RPMI8226 (cell line): ENCODE measurements at regions not wholly inside any gene's neighbourhood (a gene's known extent, or its start where the extent isn't known, plus 50 kb on each side); places are given as distances from the start of the nearest gene placed in this dataset.

Source experiments
- DNase-seq: peaks from one replicate; pipeline ENCODE4 v3.0.0-alpha.2; 2015

GRCh38 chr3:23665741-23666140, 140.0 kb upstream of the UBE2E1 start:
- DNase-seq, result no peak

DNA sequence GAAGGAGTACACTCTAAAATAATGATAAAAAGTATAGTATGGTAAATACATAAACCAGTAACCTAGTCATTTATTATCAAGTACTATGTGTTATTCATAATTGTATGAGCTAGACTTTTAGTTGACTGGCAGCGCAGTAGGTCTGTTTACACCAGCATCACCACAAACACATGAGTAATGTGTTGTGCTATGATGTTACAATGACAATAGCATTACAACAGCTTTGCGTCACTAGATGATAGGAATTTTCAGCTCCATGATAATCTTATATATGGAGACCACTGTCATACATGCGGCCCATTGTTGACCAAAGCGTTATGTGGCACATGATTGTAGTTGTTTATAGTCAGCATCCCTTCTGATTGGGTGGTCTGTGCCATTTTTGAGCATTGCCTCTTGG, 138.9 kb upstream of the UBE2E1 start:
- DNase-seq, result no peak

DNA sequence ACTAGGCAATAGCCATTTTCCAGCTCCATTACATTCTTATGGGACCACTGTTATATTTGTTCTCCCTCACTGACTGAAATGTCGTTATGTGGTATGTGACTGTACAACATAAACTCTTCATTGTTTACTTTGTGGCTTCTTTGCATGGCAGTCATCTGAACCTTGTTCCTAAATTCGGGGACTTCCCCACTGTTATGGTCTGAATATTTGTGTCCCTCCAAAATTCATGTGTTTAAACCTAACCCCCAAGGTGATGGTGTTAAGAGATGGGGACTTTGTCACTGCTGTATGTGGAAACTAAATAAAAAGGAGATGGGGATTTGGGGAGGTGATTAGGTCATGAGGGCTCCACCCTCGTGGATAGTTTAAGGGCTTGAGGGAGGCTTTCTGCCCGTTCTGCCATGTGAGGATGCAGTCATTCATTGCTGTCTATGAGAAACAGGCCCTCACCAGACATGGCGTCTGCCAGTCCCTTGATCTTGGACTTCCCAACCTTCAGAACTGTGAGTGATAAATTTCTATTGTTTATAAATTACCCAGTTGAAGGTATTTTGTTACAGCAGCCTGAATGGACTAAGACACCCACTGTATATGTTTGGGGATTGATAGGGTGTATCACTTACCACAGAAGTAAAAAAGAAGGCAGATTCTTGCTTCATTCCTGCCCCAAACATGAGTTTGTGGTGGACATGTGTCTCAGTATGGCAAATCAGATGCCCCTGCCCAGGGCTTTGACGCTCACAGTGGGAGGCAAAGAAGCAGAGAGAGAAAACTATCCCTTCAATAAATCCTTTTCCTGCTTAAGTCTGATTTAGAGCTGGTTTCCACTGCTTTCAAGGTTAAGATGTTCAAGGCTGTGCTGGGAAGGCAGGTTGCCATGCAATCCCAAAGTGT, 138.0 kb upstream of the UBE2E1 start:
- no peak for DNase-seq

DNA sequence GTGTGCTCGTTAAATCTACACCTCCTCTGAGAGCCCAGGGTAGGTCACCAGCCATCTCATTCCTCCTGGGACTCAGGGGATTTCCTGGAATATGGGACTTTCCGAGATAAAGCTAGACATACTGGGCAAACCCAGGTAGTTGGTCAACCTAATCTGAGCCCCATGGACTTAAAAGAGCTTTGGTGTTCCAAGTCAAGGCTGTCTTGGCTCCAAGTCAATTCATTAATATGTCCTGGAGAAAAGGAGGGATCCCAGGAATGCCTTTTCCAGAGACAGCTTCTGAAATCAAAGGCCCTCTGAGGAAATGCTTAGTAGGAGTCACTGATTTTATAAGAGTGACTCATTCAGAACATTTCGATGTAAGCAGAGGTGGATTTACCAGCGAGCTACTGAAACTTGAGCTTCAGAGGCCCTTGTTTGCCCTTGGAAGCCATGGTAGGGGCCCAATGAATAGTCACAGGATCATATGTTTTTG, 137.3 kb upstream of the UBE2E1 start:
- DNase-seq, result no peak

GRCh38 chr3:23669541-23670255, 136.1 kb upstream of the UBE2E1 start:
- DNase-seq, result no peak

GRCh38 chr3:23671851-23672589, 133.7 kb upstream of the UBE2E1 start:
- no peak for DNase-seq

GRCh38 chr3:23672628-23673027, 133.1 kb upstream of the UBE2E1 start:
- no peak for DNase-seq

DNA sequence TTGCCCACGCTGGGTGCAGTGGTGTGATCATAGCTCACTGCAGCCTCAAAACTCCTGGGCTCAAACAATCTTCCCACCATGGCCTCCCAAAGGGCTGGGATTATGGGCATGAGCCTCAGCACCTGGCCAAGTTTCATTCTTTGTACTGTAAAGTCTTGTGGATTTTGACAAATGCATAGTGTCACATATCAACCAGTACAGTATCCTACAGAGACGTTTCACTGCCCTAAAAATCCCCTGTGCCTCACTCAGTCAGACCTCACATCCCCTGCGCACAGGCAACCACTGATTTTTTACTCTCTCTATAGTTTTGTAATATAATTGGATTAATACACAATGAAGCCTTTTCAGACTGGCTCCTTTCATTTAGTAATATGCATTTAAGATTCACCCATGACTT, 130.7 kb upstream of the UBE2E1 start:
- DNase-seq, result no peak

GRCh38 chr3:23676093-23676492, 129.7 kb upstream of the UBE2E1 start:
- no peak for DNase-seq

- DNase-seq, result peak; percentile 15
Measured at GRCh38 chr3:23682646-23683045, 123.1 kb upstream of the UBE2E1 start.

DNA sequence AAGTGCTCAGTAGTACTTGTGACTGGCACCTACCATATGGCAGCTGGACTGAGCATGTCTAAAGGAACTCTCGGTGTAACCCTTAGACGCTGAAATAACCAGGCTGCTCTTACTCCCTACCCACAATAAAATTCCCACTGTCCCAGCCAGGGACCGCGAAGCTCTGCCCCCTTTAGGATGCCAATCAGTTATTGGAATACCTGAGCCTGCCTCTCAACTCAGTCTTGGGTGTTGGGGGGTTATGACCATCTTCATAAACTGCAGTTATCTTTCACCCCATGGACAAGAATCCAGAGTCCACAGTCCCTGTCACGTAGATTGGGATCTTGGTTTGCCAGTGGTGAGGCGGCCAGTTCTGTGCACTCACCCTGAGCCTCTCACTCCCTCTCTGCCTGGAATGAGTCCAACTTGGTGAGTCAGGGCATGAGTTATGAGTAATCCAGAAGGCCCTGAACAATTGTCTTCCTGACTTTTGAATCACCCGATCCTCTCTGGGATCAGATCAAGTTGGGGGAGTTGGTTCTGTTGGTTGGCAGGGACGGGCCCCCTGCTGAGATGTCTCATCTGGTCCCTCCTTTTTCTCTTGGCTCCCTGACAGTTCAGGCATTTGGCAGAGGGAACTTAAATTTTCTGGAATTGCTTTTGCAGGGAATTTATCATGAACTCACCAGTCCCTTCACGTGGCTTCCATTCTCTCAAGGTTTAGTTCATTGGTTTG, 120.1 kb upstream of the UBE2E1 start:
- DNase-seq, result no peak

DNA sequence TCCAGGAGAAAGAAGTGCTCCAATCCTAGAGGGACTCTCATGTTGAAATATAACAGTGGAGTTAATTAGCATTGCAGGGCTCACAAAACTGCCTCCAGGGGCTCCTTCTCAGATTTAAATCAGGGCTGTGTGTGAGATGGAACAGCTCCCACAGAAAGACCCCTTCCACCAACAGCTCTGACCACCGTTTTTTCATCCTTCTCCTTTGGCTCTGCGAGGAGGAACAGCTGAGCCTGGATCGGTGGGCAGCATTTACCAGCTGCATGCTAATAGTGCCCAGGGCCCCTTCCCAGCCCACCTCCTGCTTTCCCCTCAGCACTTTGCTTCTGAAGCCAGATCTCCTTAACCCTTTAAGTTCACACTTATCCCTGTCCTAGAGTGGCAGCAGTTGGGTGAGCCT, 119.2 kb upstream of the UBE2E1 start:
- no peak for DNase-seq

DNA sequence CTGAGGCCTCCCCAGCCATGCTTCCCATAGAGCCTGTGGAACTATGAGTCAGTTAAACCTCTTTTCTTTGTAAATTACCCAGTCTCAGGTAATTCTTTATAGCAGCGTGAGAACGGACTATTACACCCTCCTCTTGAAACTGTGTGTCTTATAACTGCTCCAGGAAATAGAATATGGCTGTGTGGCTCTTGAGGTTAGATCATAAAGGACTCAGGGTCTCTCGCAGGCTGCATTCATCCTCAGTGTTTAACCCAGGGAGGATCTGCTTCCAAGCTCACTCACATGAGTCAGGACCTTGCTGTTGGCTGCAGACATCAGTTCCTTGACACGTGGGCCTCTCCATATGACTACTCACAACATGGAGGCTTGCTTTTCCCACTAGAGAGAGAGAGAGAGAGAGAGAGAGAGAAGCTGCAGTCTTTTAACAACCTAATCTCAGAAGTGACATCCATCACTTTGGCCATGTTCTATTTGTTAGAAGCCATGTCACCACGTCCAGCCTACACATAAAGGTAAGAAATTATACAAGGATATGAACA, 114.3 kb upstream of the UBE2E1 start:
- no peak for DNase-seq

DNA sequence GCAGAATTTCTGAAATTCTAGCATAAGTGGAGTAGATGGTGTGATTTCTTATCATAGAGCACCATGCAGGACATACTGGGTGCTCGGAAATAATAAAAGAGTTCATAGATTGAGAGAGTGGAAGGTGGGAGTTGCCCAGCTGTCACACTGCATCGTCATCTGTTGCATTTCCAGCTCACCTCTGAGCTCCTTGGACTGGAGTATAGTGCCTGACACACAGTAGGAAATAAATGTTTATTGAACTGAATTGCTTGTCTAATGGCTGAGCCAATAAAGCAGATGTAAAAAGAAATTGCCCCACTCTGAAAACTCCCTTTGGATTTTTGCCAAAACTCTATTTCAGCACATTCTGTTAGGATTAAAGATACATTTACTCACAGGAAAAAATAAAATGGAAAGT, 108.9 kb upstream of the UBE2E1 start:
- DNase-seq, result no peak

GRCh38 chr3:23697416-23697815, 108.3 kb upstream of the UBE2E1 start:
- no peak for DNase-seq

DNA sequence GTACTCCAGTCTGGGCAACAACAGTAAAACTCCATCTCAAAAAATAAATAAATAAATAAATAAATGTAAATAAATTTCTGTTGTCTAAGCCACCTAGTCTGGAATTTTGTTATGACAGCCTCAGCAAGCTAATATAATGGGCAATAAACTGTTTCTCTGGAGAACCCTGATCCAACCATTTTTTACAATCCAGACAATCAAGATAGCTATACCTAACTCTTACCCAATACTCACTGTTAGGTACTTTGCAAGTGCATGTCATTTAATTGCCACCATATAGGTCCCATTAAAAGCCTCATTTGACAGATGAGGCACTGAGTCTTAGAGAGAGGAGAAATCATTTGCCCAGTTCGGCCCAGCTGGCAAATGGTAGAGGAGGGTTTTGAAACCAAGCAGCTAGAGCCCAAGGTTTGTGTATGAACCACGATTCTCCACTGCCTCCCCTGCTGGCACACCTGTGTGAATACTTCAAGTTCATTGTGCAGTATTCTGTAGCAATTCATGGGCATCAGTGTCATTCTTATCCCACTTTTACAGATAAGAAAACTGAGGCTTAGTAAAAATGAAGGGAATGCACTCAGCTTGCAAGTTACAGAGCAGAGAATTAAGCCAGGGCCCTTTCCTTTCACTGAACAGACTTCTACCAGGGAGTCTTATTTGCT, 107.0 kb upstream of the UBE2E1 start:
- peak; percentile 35 for DNase-seq

DNA sequence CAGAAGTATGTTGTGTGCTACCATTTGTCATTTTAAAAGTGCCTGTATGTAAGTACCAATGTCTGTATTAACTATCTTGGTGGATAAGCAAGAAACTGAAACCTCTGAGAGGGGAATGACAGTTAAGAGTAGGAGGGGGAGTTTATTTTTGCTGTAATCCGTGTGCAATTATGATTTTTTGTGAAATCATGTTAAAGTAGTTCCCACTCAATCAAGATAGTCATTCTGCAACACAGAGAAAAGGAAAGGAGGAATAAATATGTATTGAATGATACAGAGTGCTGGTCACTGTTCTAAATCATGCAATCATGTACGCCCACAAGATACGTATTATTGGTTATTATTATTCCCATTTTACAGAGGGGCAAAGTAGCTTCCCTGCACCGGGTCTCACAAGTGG, 105.1 kb upstream of the UBE2E1 start:
- DNase-seq, result no peak

DNA sequence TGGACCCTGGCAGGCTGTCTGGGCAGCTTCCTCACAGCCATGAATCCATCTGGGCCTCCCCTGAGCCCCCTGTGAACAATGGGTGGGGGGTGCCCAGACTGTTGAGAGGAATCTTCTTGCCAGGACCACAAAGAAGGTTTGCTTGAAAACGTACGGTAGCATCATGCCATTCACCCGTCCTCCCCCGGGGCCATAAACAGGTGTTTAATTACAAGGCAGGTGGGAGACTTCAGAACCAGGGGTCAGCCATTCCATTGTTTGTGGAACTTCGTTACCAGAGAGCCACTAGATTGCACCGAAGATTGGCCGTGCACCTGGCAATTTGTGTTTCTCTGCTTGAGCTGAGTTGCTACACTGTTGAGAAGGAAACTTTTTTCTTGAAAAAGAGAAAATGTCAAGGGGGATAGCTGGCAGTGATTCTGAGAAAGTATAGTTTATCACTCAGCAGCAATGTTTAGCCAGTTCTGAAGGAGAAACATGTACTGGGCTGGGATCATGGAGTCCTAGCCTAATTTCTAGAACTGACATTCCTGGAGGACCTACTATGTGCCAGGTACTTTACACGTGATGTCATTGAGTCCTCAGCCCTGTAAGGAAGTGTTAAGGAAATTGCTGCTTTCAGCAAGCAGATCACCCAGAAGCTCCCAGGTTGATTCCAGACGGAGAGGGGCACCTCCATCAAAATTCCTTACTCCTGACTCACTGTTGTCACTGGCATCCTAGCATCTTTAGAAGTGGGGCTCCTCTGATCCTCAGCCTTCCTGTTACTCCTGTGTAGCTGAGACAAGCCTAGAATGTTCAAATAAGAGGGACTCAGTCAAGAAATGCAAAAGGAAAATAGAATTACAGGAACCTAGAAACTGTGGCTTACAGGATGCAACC, 103.8 kb upstream of the UBE2E1 start:
- no peak for DNase-seq

- DNase-seq, result no peak
Measured at GRCh38 chr3:23704298-23704697, 101.5 kb upstream of the UBE2E1 start.

DNA sequence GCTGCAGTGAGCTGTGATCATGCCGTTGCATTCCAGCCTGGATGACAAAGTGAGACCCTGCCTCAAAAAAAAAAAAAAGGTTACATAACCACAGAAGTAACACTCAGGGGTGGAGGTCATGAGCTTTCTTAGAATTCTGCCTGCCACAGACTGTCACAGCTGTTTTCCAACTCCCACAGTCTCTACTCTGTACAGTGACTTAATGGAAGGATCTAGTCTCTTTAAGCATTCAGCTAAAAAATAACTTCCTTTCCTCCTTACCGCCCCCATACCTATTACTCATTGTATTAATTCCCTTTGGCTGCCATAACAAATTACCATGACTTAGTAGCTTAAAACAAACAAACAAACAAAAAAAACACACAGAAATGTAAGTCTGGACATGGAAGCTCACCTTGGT, 99.6 kb upstream of the UBE2E1 start:
- no peak for DNase-seq

GRCh38 chr3:23709987-23710386, 95.8 kb upstream of the UBE2E1 start:
- no peak for DNase-seq
